ENCODE measurements at regions not wholly inside any gene's neighbourhood (a gene's known extent, or its start where the extent isn't known, plus 50 kb on each side); places are given as distances from the start of the nearest gene placed in this dataset.
"Not testable (repeated sequence)": the region's sequence is repeated elsewhere in the genome, so short reads cannot be mapped to it uniquely, and the experiment has no call there.

DNA sequence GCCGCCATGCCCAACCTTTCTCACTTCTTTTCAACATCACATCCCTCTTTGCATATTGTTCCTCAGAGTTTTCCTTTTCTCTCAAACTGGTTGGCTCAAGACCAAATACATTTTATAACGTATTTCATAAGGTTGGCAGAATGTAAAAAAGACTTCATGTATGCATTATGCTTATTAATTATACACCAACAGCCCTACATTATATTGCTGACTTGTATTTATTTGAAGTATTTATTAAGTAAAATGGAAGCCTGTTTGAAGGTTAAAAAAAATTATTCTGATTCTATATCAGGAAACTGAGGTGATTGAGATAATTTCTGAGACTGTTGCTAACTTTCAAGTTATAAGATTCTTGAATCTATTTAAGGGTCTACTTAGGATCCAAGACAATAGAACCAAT lies 208.0 kb upstream of the KCNH7 start:
- DNase-seq, result no peak

DNA sequence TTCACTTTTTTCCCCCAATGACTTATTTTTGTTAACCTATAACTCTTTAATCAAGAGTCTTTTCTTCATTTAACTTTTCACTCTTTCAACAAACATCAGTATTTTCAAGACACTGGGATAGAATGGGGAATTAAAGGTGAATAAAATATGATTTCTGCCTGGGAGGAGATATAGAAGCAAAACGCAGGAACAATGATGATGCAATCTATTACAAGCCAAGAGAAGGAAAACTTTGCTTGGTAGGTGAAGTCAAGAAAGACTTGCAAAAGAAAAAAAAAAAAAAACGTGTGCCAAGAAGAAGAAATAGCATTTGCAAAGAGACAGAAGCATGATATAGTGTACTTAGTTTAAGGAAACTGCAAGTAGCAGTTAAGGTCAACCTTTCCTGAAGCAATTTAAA lies 207.3 kb upstream of the KCNH7 start:
- no peak for DNase-seq

DNA sequence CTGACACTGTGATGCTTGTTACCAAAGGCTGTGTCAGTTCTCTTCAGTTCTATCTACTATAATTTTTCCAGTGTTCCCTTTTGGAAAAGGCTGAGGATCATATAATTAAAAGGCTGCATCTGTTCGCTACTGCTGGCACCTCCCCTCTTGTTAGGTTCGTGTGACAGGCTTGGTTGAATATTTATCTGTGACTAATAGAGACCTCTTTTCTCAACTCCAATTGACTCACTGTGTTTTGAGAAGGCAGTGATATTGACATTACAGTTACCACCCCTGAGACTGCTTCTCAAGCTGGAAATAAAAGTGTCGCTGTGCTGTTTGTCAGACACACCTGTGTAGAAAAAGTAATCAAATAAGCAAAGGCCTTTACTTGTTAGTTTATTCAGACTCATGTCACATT lies 205.5 kb upstream of the KCNH7 start:
- DNase-seq, result peak; percentile 37

DNA sequence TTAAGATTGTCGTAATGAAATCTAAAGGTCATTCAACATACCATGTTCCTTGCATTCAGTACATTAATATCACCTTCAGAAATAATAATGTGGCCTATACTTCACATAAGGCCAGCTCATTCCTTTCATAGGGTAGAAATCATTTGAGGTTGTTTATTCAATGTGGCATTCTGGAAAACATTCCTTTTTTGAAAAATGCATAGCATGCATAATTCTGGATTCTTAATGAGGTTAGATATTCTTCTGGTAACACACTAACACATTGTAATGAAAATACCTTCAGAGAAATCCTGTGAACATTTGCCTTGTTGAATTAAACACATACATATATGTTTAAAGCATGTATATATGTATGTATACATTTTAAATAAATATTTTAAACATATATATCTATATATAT lies 204.6 kb upstream of the KCNH7 start:
- DNase-seq, result no peak

DNA sequence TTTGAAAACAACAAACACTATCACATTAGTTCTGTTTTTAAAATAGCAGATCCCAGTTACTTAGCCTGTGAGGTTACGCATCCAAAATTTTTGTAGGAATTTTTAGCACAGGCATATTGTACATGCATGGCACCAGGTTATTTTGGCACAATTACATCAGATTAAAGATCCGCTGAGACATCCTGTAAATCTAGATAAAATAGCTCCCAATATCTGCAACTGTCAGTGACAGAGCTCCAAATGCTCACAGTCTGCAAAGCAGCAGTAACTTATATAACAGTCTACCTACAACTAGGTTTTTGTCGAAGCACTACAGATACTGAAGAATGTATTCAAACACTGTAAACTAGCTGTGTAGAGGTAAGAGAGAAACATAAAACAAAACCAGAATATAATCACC lies 200.7 kb upstream of the KCNH7 start:
- no peak for DNase-seq

DNA sequence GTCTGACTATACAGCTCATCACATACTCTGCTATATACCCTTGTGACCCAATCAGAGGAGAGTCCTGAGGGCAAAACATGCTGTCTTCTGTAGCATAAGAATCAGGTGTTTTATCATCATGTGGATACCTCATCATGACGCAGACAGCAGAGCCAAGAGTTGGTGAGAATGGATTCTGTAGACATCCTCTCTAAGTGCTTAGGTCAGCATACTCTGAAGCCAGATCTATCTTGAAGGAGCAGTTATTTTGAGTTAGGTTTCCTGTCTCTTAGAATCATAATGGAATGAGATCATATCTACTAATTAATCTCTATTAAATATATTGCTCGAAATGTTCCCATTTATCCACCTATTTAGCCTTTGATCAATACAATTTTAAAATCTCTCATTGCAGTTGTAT lies 190.2 kb upstream of the KCNH7 start:
- no peak for DNase-seq

DNA sequence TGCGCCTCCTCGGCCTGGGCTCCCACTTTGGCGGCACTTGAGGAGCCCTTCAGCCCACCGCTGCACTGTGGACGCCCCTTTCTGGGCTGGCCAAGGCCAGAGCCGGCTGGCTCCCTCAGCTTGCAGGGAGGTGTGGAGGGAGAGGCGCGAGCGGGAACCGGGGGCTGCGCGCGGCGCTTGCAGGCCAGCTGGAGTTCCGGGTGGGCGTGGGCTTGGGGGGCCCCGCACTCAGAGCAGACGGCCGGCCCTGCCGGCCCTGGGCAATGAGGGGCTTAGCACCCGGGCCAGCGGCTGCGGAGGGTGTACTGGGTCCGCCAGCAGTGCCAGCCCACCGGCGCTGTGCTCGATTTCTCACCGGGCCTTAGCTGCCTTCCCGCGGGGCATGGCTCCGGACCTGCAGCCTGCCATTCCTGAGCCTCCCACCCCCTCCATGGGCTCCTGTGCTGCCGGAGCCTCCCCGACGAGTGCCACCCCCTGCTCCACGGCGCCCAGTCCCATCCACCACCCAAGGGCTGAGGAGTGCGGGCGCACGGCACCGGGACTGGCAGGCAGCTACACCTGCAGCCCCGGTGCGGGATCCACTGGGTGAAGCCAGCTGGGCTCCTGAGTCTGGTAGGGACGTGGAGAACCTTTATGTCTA lies 187.7 kb upstream of the KCNH7 start:
- not testable (repeated sequence) for DNase-seq

DNA sequence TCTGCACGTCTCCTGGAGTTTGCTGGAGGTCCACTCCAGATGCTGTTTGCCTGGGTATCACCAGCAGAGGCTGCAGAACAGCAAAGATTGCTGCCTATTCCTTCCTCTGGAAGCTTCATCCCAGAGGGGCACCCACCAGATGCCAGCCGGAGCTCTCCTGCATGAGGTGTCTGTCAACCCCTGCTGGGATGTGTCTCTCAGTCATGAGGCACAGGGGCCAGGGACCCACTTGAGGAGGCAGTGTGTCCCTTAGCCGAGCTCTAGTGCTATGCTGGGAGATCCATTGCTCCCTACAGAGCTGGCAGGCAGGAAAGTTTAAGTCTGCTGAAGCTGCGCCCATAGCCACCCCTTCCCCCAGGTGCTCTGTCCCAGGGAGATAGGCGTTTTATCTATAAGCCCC lies 178.3 kb upstream of the KCNH7 start:
- not testable (repeated sequence) for DNase-seq

DNA sequence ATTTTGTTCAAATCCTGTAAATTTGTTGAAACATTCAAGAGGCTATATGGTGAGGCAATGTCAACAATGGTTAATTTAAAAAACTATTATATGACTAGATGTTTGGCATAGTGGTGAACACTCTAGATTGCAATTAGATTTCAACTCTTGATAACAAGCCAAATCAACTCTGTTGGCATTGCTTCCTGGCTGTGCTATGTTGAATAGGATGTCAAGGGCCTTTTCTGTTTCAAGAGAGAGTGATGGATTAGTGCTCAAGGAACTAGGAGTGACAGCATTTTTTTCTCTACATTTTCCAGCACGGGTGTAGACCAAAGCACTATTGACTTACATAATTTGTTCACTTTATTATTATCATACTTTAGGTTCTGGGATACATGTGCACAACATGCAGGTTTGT lies 172.4 kb upstream of the KCNH7 start:
- DNase-seq, result no peak

DNA sequence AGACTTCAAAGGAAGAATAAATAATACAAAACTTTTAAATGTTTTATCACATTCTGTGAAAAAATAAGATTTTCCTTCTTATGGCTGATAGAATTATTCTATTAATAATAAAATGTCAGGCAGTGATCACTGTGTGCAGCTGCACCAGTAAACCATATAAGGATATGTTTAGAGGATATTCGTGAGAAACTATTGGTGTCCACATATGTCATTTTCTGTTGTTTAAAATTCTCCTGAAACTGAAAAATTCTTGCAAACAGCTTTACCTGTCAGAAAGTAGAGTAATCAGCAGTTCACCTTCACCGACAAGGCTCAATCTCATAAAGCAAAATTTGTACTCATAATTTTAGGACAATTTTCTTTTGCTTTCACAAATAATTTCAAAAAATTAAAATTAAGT lies 170.1 kb upstream of the KCNH7 start:
- no peak for DNase-seq

DNA sequence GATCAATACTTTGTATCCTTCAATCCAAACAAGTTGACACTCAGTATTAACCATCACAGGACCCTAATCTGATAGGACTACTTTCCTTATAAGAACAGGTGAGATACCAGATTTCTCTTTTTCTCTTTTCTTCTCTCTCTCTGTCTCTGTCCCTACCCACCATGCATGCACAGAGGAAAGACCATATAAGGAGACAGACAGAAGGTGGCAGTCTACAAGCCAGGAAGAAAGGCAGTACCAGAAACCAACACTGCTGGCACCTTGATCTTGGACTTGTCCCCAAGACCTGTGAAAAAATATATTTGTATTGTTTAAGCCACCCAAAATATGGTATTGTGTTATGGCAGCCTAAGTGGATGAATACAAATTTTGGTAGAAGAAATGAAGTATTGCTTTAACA lies 156.2 kb upstream of the KCNH7 start:
- DNase-seq, result no peak

DNA sequence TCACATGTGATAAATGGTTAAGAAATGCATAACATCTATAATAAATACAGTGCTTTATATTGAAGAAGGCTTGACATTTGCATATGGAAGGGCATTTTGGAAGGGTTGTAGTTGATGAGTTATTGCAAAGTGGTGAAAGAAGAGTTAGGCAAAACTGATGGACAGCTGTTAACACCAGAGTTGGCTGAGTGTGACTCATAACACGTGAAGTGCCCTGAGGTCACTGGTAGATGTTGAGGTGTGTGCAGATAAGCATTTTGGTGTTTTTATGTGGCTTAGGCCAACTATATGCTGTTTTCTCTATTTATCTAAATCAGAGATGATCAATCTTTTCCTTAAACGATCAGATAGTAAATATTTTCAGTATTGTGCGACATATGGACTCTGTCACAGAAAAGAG lies 154.3 kb upstream of the KCNH7 start:
- DNase-seq, result no peak

DNA sequence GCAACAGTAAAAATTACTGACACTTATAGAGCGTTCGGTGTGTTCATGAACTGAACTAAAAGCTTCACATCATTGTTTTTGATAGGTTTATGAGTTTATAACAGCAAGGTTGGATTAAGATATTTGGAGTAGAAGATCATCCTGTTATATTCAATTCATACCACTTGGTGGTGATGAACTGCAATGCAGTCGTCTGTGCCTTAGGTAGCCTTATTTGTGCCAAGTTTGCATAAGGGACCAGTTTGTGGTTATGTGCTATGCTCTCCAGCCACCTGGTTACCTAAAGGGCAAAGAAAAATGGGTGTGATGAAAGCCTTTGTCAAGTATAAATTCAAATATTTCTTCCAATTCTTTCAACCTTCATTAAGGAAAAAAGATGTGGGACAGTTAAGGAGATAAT lies 150.9 kb upstream of the KCNH7 start:
- DNase-seq, result no peak

DNA sequence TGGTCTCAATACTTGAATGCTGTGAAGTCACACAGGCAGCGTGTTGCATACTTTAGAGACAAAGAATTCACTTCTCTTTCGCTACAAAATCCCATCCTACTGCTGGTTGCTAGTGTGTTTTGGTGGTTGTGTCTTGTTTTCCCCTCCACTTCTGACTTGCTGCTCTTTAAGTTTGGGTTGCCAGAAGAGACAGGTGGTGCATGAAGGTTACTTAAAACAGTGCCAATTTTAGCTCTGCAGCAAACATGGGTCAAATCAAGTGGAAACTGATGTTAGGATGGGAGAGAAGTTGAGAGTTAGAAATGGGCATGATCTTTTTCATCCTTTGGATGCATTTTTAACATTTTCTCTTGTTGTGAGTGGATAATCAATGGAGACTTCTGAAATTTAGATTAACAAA lies 136.2 kb upstream of the KCNH7 start:
- no peak for DNase-seq

DNA sequence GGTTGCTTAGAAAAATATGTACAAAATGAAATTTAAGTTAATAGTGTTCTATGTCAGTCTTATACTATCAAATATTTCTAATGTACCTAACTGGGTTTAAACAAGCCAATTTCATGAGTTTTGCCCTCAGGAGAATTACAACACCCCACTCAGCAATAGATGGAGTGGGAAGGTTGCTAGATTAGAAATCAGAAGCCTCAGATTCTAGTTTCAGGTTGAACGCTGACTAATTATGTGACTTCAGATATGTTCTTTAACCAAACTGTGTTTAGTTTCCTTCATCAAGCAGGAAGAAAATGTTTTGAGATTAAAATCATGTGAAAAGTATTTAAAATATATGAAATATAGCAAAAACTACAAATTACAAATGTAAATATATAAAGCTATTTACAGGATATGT lies 133.8 kb upstream of the KCNH7 start:
- DNase-seq, result no peak

DNA sequence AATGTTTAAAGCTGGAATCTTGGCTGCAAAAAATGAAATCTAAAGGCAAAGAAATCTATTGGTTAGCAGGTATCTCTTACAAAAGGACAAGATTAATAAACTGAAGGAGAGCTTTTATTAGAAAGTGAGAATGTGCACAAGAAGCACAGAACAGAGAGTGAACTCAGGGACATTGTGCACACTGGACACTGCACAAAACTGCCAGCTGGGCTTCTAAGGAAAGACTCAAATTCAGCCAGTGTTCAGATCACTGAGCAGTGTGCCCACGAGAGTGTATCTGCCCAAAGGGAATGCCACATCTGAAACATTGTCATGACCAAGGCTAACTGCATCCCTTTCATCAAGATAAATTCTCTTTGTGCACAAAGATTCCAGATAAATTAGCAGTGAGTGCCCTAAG lies 129.7 kb upstream of the KCNH7 start:
- DNase-seq, result no peak

DNA sequence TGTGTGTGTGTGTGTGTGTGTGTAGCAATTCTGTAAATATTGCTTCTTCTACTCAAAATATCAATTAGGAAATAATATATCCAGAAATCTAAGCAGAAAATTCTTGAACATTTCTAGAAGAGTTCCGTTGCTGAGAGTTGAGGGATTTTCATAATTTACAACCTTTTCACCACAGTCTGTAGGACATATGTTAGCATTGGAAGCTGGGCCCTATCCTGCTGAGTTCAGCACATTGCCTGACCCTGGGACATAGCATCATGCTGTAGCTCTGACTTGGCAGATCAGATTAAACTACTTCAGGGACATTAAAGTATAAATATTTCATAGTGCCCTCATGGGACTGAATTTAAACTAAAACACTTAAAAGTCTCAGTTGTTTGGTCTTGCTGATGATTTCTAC lies 129.2 kb upstream of the KCNH7 start:
- no peak for DNase-seq

DNA sequence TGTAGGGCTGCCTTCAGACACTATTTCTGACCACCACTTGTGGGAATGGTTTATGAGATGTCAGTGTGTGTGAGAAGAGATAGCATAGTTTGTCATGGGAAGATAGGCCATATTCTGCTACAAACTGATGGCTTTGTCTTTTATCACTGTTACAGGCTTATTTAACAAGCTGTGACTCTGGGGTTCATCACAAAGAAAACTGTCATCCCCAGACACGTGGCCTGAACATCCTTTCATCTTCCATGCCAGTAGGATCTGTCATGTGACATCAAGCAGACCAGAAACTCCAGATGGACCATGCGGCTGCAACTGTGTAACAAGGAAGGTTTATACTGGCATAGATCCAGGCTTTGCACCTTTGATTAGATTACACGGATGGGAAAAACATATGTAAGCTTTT lies 128.6 kb upstream of the KCNH7 start:
- no peak for DNase-seq

DNA sequence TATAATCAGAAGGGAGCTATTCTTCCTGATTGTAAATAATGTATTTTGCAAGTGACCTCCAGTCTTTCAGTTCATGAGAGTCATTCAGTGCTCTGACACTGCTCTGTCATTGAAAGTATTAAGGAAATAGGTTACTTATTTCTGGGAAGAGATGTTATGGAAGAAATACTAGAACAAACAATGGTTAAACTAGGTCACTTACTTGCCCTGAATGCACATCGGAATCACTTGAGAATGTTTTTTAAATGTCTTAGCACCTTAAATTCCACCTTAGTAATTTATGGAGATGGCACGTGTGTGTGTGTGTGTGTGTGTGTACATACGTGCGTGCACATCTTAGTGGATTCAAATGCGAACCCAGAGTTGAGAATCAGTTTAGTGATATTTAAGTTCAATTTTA lies 126.6 kb upstream of the KCNH7 start:
- no peak for DNase-seq

DNA sequence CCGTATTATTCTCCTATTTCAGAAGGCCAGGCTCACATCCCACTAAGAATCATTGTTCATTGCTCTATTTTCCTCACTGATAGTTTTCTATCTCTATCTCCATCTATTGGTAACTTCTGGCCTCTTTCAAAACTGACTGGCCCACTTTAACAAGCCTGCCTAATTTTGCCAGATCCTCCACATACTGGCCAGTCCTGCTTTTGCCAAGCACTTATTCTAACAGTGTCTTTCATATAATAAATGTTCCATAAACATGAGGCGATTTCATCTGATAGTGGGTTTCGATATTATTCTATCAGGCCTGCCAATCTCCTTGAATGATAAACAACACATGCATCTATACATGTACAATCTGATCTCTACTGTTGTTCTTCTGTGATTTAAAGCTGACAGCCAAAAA lies 125.9 kb upstream of the KCNH7 start:
- no peak for DNase-seq

DNA sequence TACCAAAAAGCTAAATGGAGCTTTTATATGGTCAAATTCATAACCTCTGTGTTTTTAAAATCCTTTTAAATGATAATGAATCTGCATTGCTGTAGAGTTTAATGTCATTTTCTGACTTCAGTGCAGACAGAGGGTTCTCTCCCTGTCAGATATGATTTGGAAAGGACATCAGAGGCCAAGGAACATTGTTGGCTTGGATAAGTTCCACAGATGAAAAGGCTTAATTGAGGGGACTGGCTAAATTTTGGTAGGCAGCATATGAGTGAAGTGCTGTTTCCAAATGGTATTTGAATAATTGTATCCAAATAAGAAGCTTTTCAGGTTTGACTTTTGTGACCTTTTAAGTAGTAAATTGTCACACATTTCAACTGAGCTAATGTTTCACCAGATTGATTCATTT lies 124.6 kb upstream of the KCNH7 start:
- DNase-seq, result no peak

DNA sequence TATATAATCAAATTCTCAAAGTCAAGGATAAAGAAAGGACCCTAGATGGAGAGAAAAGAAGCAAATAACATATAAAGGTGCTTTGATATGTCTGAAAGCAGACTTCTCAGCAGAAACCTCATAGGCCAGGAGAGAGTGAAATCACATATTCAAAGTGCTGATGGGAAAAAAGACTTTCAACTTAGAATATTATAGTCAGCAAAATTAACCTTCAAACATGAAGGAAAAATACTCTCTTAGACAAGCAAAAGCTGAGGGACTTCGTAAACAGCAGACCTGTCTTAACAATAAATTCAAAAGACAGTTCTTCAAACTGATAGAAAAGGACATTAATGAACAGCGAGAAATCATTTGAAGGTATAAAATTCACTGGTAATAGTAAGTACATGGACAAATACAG lies 107.2 kb upstream of the KCNH7 start:
- DNase-seq, result no peak

DNA sequence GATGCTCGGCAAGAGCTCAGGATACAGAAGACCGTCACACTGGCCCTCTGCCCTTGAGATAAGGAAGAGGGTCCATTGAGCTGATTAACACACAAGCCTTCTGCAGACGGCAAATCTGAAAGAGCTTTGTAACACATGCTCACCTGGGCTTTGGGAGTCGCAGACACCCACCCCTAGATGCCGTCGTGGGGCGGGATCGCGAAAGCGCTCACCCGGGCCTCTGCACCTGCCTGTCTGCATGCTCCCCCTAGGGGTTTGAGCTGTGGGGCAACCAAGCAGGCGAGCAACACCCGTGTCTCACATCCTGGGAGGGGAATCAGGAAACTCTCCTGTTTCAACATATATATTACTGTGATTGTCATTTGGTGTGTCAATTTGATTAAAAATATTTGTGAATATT lies 99.8 kb upstream of the KCNH7 start:
- DNase-seq, result no peak

DNA sequence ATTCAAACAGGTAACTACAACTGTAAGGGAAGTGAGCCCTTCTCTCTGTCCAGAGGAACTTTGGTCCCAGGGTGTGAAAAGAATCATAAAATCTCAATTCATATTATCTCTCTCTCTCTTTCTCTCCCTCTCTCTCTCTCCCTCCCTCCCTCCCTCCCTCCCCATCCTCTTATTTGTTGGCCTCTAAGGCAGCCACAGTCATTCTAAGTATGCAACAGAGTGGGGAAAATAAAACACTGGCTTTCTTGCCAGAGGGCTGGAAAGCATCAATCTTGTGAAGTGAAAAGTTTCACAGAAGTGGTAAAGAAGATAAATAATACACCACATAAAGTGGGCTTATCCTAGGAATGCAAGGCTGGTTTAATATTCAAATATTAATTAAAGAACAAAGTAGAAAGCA lies 95.6 kb upstream of the KCNH7 start:
- DNase-seq, result no peak

DNA sequence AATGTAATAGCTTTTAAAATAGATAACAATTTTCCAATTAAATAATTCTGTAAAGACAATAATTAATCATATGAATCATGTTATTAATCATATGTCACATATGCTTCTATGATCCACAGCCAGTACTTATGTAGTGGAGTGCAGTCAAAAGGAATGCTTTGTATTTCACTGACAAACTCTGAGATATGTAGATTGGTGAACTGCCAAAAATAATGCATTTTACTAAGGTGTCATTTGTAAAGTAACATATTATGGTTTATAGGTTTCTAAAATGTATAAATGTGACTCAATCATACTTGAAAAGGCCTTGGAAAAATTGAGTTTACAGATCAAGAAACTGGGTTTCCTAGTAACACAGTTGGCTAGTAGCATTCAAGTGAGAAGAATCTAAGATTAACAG lies 93.8 kb upstream of the KCNH7 start:
- no peak for DNase-seq

DNA sequence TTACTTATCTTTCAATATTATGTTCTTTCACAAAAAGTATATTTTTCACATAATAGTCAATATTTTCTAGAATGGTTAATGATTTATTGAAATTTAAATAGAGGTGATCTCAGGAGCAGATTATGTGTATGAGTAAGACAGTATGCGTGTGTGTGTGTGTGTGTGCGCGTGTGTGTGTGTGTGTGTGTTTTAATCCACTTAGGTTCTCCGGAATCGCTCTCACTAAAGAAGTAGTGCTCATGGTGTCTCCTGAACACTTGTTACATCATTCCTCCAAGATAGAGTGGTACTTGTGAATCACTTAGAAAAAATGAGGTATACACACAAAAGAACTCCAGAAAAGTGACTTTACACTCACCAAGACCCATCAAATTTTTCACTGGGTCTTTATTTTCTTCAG lies 91.0 kb upstream of the KCNH7 start:
- DNase-seq, result no peak
